Stimulated activated CD4-positive, alpha-beta T cell treated with anti-CD3 and anti-CD28 coated beads, Interleukin-1b, Interleukin-23, amount 100 ng/mL, for 1 hour (primary cell): ENCODE measurements at regions not wholly inside any gene's neighbourhood (a gene's known extent, or its start where the extent isn't known, plus 50 kb on each side); places are given as distances from the start of the nearest gene placed in this dataset.
"Not testable (repeated sequence)": the region's sequence is repeated elsewhere in the genome, so short reads cannot be mapped to it uniquely, and the experiment has no call there.

Source experiments
- DNase-seq, 2 donors: peaks; one replicate each; pipeline ENCODE4 v3.0.0-alpha.2; 2020; ENCODE audit warnings: low read depth in 2 of 2

DNA sequence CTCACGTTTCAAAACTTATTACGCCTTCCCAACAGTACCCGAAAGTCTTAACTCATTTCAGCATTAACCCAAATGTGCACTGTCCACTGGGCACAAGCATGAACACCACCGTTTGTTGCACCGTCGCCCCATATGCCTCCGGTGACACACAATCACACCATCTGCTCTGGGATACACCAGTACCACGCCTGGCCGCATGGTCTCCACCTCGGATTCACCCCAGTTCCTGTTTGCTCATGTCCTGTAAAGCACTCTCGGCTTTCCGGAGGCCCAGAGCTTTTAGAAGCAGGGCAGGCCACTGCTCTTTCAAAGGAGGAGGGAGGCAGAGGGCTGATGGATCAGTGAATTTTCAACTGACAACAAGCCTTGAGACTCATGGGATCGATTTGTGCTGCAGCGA lies 1570.0 kb upstream of the DEFB115 start:
- no peak for DNase-seq

GRCh38 chr20:29689411-29690225 lies 1567.8 kb upstream of the DEFB115 start:
- no peak for DNase-seq

- no peak for DNase-seq
These were observed 1567.2 kb upstream of the DEFB115 start for GRCh38 chr20:29690274-29690673.

- no peak for DNase-seq
These were observed 1516.9 kb upstream of the DEFB115 start for GRCh38 chr20:29740601-29740950.

GRCh38 chr20:29740951-29741593 lies 1516.4 kb upstream of the DEFB115 start:
- DNase-seq: no peak

DNA sequence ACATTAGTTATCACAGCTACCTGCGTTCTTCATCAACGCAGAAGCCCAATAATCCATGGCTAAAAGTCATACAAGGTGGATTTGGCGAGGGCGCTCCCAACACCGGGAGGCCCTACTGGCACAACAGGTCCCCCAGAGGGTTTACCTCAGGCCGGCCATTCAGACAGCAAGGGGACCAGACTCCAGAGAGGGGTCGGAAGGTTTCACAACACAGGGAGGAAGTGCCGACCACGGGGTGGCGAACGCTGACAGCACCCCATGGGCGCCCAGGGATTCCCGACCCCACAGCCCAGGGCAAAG lies 1515.9 kb upstream of the DEFB115 start:
- DNase-seq: no peak

- DNase-seq: no peak
These were observed 1515.4 kb upstream of the DEFB115 start for GRCh38 chr20:29741894-29742698.

DNA sequence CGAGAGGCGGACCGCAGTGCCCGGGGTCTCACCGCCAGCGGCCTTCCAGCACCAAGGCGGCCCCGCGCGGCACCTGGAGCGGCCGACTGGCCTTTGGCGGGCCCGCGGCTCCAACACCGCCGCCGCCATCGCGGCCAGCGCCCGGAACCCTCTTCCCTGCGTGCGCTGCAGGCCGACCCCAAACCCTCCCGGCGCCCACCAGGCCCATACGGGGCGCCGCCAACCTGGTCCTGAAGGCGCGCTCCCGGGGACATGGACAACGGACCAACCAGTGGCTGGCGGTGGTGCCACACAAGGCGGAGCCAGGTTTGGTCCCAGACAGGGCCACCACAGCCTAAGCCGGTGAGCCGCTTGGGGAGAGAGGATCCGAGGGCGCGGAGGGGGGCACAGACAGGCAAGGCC lies 1514.8 kb upstream of the DEFB115 start:
- no peak for DNase-seq

DNA sequence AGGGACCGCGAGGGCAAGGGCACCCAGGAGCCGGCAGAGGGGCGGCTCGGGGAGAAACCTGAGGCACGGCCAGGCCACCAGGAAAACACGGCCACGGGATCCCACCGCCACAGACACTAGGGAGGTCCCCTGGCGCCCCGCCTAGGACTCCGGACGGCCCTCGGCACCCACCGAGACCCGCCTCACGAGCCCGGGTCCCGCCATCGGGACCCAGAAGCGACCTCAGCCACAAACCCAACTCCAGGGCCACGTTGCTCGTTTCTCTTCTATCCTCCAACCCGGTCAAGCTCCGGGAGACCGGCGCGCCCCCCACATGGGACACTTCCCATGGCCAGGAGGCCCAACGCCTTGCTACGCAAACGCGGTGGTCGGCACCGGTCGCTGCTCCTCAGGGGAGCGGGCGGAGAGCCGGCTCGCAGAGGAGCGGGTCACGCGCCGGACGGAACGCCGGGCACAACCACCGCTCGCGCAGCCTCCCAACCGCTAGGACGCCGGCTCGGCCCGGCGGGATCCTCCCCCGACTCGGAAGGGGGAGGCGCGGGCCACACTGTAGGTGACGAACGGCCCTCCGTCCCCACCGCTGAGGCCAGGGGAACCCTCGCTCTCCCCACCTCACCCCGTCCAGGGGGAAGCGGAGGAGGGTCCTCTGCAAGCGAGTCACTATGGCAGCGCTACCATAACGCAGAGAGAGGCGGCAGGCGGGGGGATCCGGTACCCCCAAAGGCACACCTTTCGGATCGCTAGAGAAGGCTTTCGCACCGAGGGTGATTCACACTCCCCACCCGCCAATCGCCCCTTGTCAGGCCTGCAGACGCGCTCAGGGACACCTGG lies 1514.1 kb upstream of the DEFB115 start:
- DNase-seq: no peak

GRCh38 chr20:29744071-29744470 lies 1513.4 kb upstream of the DEFB115 start:
- DNase-seq: no peak

DNA sequence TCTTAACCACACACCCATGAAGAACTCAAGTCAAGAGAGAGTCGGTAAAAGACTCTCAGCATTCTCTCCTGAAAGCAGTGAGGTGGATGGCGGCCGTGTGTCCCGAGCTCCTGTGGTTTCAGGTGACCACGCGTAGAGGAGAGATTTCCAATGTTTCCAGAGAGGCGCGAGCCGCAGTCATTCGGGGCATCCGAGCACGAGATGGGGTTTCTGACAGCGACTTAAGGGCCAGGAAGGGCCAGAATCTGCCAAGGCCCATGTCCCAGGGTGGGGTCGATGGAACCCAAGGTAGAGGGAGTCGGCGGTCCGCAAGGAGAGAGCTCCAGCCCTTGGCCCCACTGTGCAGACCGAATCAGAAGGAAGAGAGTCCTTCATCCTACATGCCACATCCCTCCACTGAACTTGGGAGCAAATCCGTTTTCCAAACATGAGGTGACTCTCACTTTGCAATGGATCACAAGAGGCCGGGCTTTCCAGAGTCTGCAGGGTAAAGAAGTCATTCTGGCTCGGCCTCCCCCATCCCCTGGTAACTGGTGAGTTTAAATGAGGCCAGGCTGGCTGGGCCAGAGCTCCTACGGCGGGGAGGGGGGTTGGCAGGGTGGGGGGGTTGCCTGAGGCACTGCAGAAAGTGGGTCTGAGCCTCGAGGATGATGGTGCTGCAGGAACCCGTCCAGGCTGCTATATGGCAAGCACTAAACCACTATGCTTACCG lies 1511.8 kb upstream of the DEFB115 start:
- DNase-seq: not testable (repeated sequence)

- DNase-seq: no peak
These were observed 1507.1 kb upstream of the DEFB115 start for GRCh38 chr20:29750268-29750899.

- peak in 1 of 2 donors; percentile 7 for DNase-seq
These were observed 1504.6 kb upstream of the DEFB115 start for GRCh38 chr20:29752644-29753425.

GRCh38 chr20:29753426-29753746 lies 1504.1 kb upstream of the DEFB115 start:
- DNase-seq: not testable (repeated sequence)

DNA sequence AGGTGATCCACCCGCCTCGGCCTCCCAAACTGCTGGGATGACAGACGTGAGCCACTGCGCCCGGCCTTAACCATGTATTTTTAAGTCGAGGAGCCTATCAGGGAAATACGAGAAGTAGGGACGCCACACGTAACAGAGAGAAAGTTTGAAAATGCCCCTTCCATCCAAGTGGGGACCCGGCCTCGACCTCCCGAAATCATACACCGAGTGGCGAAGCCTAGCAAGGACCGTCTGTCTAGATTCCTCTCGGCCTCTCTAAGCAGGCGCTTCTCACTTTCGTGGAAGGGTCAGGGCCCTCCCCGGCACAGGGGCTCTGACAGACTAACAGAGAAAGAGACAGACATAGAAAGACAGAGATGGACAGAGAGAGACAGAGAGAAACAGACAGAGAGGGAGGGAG lies 1503.6 kb upstream of the DEFB115 start:
- DNase-seq: not testable (repeated sequence)

- DNase-seq: not testable (repeated sequence)
These were observed 1501.5 kb upstream of the DEFB115 start for GRCh38 chr20:29755854-29756498.

GRCh38 chr20:29756664-29757063 lies 1500.8 kb upstream of the DEFB115 start:
- DNase-seq: no peak

GRCh38 chr20:29761621-29762385 lies 1495.7 kb upstream of the DEFB115 start:
- DNase-seq: not testable (repeated sequence)

DNA sequence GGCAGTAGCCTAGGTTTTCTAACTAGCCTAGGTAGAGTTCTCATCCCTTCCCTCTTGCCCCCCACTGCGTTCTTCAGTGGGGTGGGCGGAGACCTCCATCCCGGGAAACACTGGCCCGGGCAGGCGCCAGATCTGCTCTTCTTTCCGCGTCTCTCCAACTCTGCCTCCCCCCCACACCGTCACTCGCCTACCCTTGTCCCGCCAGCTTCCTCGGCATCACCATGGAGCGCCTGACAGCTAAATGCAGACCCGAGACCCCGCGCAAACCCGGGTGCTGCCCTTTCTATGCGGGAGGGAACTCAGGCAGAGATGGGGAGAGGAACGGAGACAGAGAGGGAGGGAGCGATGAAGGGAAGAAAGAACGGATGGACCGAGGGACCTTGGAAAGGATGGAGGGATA lies 1494.8 kb upstream of the DEFB115 start:
- no peak for DNase-seq
